ENCODE measurements at regions not wholly inside any gene's neighbourhood (a gene's known extent, or its start where the extent isn't known, plus 50 kb on each side); places are given as distances from the start of the nearest gene placed in this dataset.

DNA sequence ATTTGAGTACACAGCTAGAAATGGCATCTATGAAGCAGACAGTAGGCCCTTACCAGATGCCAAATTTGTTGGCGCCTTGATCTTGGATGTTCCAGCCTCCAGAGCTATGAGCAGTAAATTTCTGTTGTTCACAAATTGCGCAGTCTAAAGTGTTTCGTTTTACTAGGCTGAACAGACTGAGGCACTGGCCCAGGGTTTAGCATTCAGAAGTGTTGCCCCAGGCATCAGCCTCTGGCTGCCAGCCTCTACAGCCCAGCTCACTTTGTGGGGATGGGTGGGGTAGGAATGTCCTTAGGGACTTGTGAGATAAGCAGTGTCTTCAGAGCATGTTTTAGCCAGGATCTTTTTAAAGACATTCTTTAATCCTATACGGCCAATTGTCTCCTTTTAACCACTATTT, 51.5 kb upstream of the MGAT5 start:
- DNase-seq (ENCODE audit: extremely low read depth, low read depth), result no peak
- TF ChIP-seq, protein P1, sequence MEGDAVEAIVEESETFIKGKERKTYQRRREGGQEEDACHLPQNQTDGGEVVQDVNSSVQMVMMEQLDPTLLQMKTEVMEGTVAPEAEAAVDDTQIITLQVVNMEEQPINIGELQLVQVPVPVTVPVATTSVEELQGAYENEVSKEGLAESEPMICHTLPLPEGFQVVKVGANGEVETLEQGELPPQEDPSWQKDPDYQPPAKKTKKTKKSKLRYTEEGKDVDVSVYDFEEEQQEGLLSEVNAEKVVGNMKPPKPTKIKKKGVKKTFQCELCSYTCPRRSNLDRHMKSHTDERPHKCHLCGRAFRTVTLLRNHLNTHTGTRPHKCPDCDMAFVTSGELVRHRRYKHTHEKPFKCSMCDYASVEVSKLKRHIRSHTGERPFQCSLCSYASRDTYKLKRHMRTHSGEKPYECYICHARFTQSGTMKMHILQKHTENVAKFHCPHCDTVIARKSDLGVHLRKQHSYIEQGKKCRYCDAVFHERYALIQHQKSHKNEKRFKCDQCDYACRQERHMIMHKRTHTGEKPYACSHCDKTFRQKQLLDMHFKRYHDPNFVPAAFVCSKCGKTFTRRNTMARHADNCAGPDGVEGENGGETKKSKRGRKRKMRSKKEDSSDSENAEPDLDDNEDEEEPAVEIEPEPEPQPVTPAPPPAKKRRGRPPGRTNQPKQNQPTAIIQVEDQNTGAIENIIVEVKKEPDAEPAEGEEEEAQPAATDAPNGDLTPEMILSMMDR (IDR thresholded peaks at IDR 0.05; ENCODE audit: low read depth, low read length, missing control alignments), result no peak
- H3K4me3 ChIP-seq (replicated peaks; ENCODE audit: low read depth, low read length), result no peak overlapping the region

DNA sequence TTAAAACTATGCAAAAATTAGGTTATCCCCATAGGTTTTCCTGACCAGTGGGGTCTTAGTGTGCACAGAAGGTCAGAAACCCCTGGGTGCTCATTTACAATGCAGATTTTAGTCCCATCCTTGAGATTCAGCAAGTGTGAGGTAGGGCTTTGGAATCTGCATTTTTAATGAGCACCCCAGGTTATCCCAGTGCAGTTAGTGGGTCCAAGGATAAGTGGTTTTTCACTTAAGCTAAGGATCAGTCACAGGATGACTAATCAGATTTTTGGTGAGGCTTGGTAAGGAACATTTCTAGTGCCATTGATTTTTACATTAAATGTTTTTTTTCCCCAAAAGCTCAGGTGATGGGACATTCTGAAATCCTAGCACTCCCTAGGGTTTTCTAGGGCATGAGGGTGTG, 50.7 kb upstream of the MGAT5 start:
- TF ChIP-seq, protein P1 (IDR thresholded peaks at IDR 0.05; ENCODE audit: low read depth, low read length, missing control alignments), result no peak
- no peak overlapping the region for H3K4me3 ChIP-seq (replicated peaks; ENCODE audit: low read depth, low read length)
- no peak for DNase-seq (ENCODE audit: extremely low read depth, low read depth)

All from HFF-Myc (cell line).